HTR-8/SVneo (cell line): ENCODE measurements at regions not wholly inside any gene's neighbourhood (a gene's known extent, or its start where the extent isn't known, plus 50 kb on each side); places are given as distances from the start of the nearest gene placed in this dataset.

Source experiments
- DNase-seq: peaks from one replicate; pipeline ENCODE4 v3.0.0; 2011; ENCODE audit warnings: low spot score, mixed read lengths; ENCODE audit not compliant: insufficient read length
- FAIRE-seq: peaks from 2 replicates; lab custom pipeline; 2011; peaks lifted over from hg19 to GRCh38; lab: Jason Lieb, UNC

GRCh38 chr18:54765636-54766375, 62.5 kb upstream of the RAB27B start:
- DNase-seq (no peak), FAIRE-seq (no peak)

- DNase-seq (no peak), FAIRE-seq (no peak)
Measured at GRCh38 chr18:54766634-54767033, 61.6 kb upstream of the RAB27B start.

GRCh38 chr18:54767098-54767497, 61.2 kb upstream of the RAB27B start:
- no peak for DNase-seq

GRCh38 chr18:54769526-54770464, 58.5 kb upstream of the RAB27B start:
- FAIRE-seq (no peak), DNase-seq (no peak)

More at GRCh38 chr18:54767098-54767497, 61.2 kb upstream of the RAB27B start:
- FAIRE-seq = no peak

GRCh38 chr18:54772056-54772455, 56.2 kb upstream of the RAB27B start:
- FAIRE-seq (no peak), DNase-seq (no peak)

- no peak for FAIRE-seq
- DNase-seq = no peak
Measured at GRCh38 chr18:54774423-54774822, 53.9 kb upstream of the RAB27B start.

- no peak for FAIRE-seq
- no peak for DNase-seq
Measured at GRCh38 chr18:54774981-54775665, 53.2 kb upstream of the RAB27B start.

- no peak for FAIRE-seq
- no peak for DNase-seq
Measured at GRCh38 chr18:54775686-54776085, 52.6 kb upstream of the RAB27B start.

- DNase-seq (peak; percentile 58), FAIRE-seq (no peak)
Measured at GRCh38 chr18:54776282-54776977, 51.8 kb upstream of the RAB27B start.

- no peak for FAIRE-seq
- no peak for DNase-seq
Measured at GRCh38 chr18:54777118-54777791, 51.0 kb upstream of the RAB27B start.

GRCh38 chr18:54777989-54778388, 50.3 kb upstream of the RAB27B start:
- FAIRE-seq = no peak
- no peak for DNase-seq
